OCI-LY7 (cell line): ENCODE measurements at regions not wholly inside any gene's neighbourhood (a gene's known extent, or its start where the extent isn't known, plus 50 kb on each side); places are given as distances from the start of the nearest gene placed in this dataset.

Experiments used
- BruUV-seq: library from RNA; stranded (reverse); fragments of 400-500 nt; replicated peaks from 2 replicates; lab custom pipeline; 2021; lab: Mats Ljungman, UMichigan
- CTCF ChIA-PET: fragments of 300-600 bp; sonication (Branson Sonifier 250); formaldehyde crosslinking; loops from one replicate; lab custom pipeline; 2022; ENCODE audit warnings: antibody characterized with exemption; ENCODE audit not compliant: unreplicated experiment; lab: Charles Lee
- POLR2A ChIA-PET: fragments of 300-600 bp; sonication (Branson Sonifier 250); formaldehyde crosslinking; loops from one replicate; lab custom pipeline; 2022; ENCODE audit warnings: antibody characterized with exemption; lab: Charles Lee
- DNase-seq: peaks from one replicate; pipeline ENCODE4 v3.0.0-alpha.2; 2015; ENCODE audit warnings: low spot score
- H2AFZ ChIP-seq: fragments of 200-600 bp; sonication (generic), shearing (Covaris generic); 2 replicates; pipeline ENCODE4 v1.6.1; 2014; ENCODE audit warnings: mild to moderate bottlenecking, antibody characterized with exemption, low read length, moderate library complexity
- H3K27ac ChIP-seq: fragments of 200-600 bp; sonication (generic); 2 replicates; pipeline ENCODE4 v1.5.1; 2014; ENCODE audit warnings: mixed run types, low read depth, mild to moderate bottlenecking, moderate library complexity, low read length, inconsistent platforms; ENCODE audit not compliant: poor library complexity, severe bottlenecking
- H3K36me3 ChIP-seq: fragments of 200-600 bp; sonication (generic); 2 replicates; pipeline ENCODE4 v1.6.1; 2014; ENCODE audit warnings: mild to moderate bottlenecking, antibody characterized with exemption, low read length, moderate library complexity, mixed read lengths; ENCODE audit not compliant: insufficient read depth
- H3K4me1 ChIP-seq: fragments of 200-600 bp; sonication (generic); 2 replicates; pipeline ENCODE4 v1.5.1; 2014; ENCODE audit warnings: mild to moderate bottlenecking, low read length; ENCODE audit not compliant: insufficient read depth, poor library complexity, severe bottlenecking
- H3K4me2 ChIP-seq: fragments of 200-600 bp; sonication (generic); 2 replicates; pipeline ENCODE4 v1.6.1; 2014; ENCODE audit warnings: mild to moderate bottlenecking, low read length
- H3K4me3 ChIP-seq: fragments of 200-600 bp; sonication (generic); 2 replicates; pipeline ENCODE4 v1.5.1; 2014; ENCODE audit warnings: mild to moderate bottlenecking, low read depth, low read length; ENCODE audit not compliant: poor library complexity, severe bottlenecking
- H3K79me2 ChIP-seq: fragments of 200-600 bp; sonication (generic); 2 replicates; pipeline ENCODE4 v1.6.1; 2016; ENCODE audit warnings: low read depth, mild to moderate bottlenecking, low read length, moderate library complexity, mixed read lengths; ENCODE audit not compliant: insufficient read depth
- H3K9me2 ChIP-seq: fragments of 200-600 bp; sonication (generic); 2 replicates; pipeline ENCODE4 v1.6.1; 2016; ENCODE audit warnings: mild to moderate bottlenecking, low read length, mixed read lengths; ENCODE audit not compliant: insufficient read depth
- H3K9me3 ChIP-seq: fragments of 200-600 bp; sonication (generic); 2 replicates; pipeline ENCODE4 v1.6.1; 2014; ENCODE audit warnings: mild to moderate bottlenecking, mixed run types, low read length, mixed read lengths
- H4K20me1 ChIP-seq: fragments of 200-600 bp; sonication (generic); 2 replicates; pipeline ENCODE4 v1.6.1; 2014; ENCODE audit warnings: mild to moderate bottlenecking, antibody characterized with exemption, low read length, moderate library complexity, mixed read lengths; ENCODE audit not compliant: insufficient read depth
- CTCF ChIP-seq: fragments of 200-600 bp; sonication (generic); conservative IDR thresholded peaks from 2 replicates; pipeline ENCODE4 v1.5.1; 2014; ENCODE audit warnings: mild to moderate bottlenecking, antibody characterized with exemption, low read length, moderate library complexity, mixed read lengths
- EZH2phosphoT487 ChIP-seq: fragments of 200-600 bp; sonication (generic); IDR thresholded peaks from 2 replicates; pipeline ENCODE4 v1.6.1; 2018; ENCODE audit warnings: low read depth, borderline replicate concordance, mild to moderate bottlenecking, mixed run types, antibody characterized with exemption, low read length, moderate library complexity, mixed read lengths
- intact Hi-C: fragments of 100-400 bp; cut with micrococcal nuclease; formaldehyde crosslinking; loops from one replicate; pipeline ENCODE4 v1.10.0; 2022; ENCODE audit not compliant: unreplicated experiment

GRCh38 chr17:77651988-77652387, 306.5 kb upstream of the TNRC6C start:
- intact Hi-C loops, result no loop called here
- no TSS peak for BruUV-seq
- H3K36me3 ChIP-seq, result no peaks in the 10 kb centered on the region
- TF ChIP-seq CTCF, result no peak
- TF ChIP-seq EZH2phosphoT487, result no peak
- no peak overlapping the region for H3K4me3 ChIP-seq
- no peak overlapping the region for H3K27ac ChIP-seq
- H2AFZ ChIP-seq, result no peak overlapping the region
- H4K20me1 ChIP-seq, result no peaks in the 10 kb centered on the region
- CTCF ChIA-PET, result no interaction called here
- no peak overlapping the region for H3K4me2 ChIP-seq
- POLR2A ChIA-PET, result interaction anchor here (0.6 kb wide), 1 partner anchor 353 kb away, joined by 3 read pairs; no protein-coding TSS in a partner anchor
- H3K4me1 ChIP-seq, result no peaks in the 10 kb centered on the region
- no peaks in the 10 kb centered on the region for H3K79me2 ChIP-seq
- DNase-seq, result no peak
- no peaks in the 10 kb centered on the region for H3K9me3 ChIP-seq
- no peaks in the 10 kb centered on the region for H3K9me2 ChIP-seq

- Histone ChIP-seq H2AFZ (no peak overlapping the region), H4K20me1 (no peaks in the 10 kb centered on the region), H3K36me3 (no peaks in the 10 kb centered on the region), H3K4me2 (no peak overlapping the region), H3K4me1 (no peaks in the 10 kb centered on the region), H3K9me3 (no peaks in the 10 kb centered on the region), H3K79me2 (no peaks in the 10 kb centered on the region), H3K4me3 (no peak overlapping the region), H3K27ac (no peak overlapping the region), H3K9me2 (no peaks in the 10 kb centered on the region)
- POLR2A ChIA-PET, result no interaction called here
- no TSS peak for BruUV-seq
- intact Hi-C loops, result no loop called here
- CTCF ChIA-PET, result no interaction called here
- DNase-seq, result no peak
- no peak for TF ChIP-seq EZH2phosphoT487
- TF ChIP-seq CTCF, result no peak
These were observed 304.2 kb upstream of the TNRC6C start for GRCh38 chr17:77654296-77654695.

- no peaks in the 10 kb centered on the region for H3K4me1 ChIP-seq
- BruUV-seq, result no TSS peak
- ChIA-PET CTCF (no interaction called here), POLR2A (no interaction called here)
- no peaks in the 10 kb centered on the region for H3K9me2 ChIP-seq
- no peak overlapping the region for H2AFZ ChIP-seq
- no peaks in the 10 kb centered on the region for H4K20me1 ChIP-seq
- no peak for DNase-seq
- no peak overlapping the region for H3K27ac ChIP-seq
- H3K4me2 ChIP-seq, result no peak overlapping the region
- no peaks in the 10 kb centered on the region for H3K9me3 ChIP-seq
- no peaks in the 10 kb centered on the region for H3K36me3 ChIP-seq
- intact Hi-C loops, result no loop called here
- H3K79me2 ChIP-seq, result no peaks in the 10 kb centered on the region
- no peak for TF ChIP-seq CTCF
- TF ChIP-seq EZH2phosphoT487, result no peak
- no peak overlapping the region for H3K4me3 ChIP-seq
These were observed 303.7 kb upstream of the TNRC6C start for GRCh38 chr17:77654850-77655249.
